NCI-H748 treated with DMSO at 0.1 percent for 48 hours (cell line): ENCODE measurements at regions not wholly inside any gene's neighbourhood (a gene's known extent, or its start where the extent isn't known, plus 50 kb on each side); places are given as distances from the start of the nearest gene placed in this dataset.

ENCODE experiments used
- DNase-seq: peaks from one replicate; lab custom pipeline; 2025; lab: John Stamatoyannopoulos, UW

GRCh38 chr6:41451515-41452163, 94.5 kb upstream of the FOXP4 start:
- DNase-seq, result no peak

- DNase-seq, result no peak
Measured at GRCh38 chr6:41452763-41453162, 93.4 kb upstream of the FOXP4 start.

GRCh38 chr6:41453244-41453643, 92.9 kb upstream of the FOXP4 start:
- DNase-seq, result no peak

- DNase-seq, result no peak
Measured at GRCh38 chr6:41454189-41454789, 91.9 kb upstream of the FOXP4 start.

- DNase-seq, result no peak
Measured at GRCh38 chr6:41455410-41455809, 90.8 kb upstream of the FOXP4 start.

- no peak for DNase-seq
Measured at GRCh38 chr6:41455818-41456217, 90.4 kb upstream of the FOXP4 start.

GRCh38 chr6:41457303-41457670, 88.9 kb upstream of the FOXP4 start:
- no peak for DNase-seq

- no peak for DNase-seq
Measured at GRCh38 chr6:41459738-41460137, 86.4 kb upstream of the FOXP4 start.

- no peak for DNase-seq
Measured at GRCh38 chr6:41460742-41461336, 85.3 kb upstream of the FOXP4 start.

- DNase-seq, result no peak
Measured at GRCh38 chr6:41462033-41462432, 84.1 kb upstream of the FOXP4 start.

GRCh38 chr6:41463062-41463930, 82.9 kb upstream of the FOXP4 start:
- no peak for DNase-seq

- DNase-seq, result no peak
Measured at GRCh38 chr6:41464019-41464418, 82.2 kb upstream of the FOXP4 start.

GRCh38 chr6:41464481-41464880, 81.7 kb upstream of the FOXP4 start:
- no peak for DNase-seq

GRCh38 chr6:41466437-41466990, 79.7 kb upstream of the FOXP4 start:
- DNase-seq, result no peak

GRCh38 chr6:41467061-41467460, 79.1 kb upstream of the FOXP4 start:
- no peak for DNase-seq

- DNase-seq, result no peak
Measured at GRCh38 chr6:41467627-41468404, 78.4 kb upstream of the FOXP4 start.

- peak; percentile 33 for DNase-seq
Measured at GRCh38 chr6:41469156-41470028, 76.8 kb upstream of the FOXP4 start.

- DNase-seq, result no peak
Measured at GRCh38 chr6:41470029-41470330, 76.2 kb upstream of the FOXP4 start.

- no peak for DNase-seq
Measured at GRCh38 chr6:41470331-41471063, 75.7 kb upstream of the FOXP4 start.
